HEK293 (cell line): ENCODE measurements at regions not wholly inside any gene's neighbourhood (a gene's known extent, or its start where the extent isn't known, plus 50 kb on each side); places are given as distances from the start of the nearest gene placed in this dataset.

Experiments
- OSR2 ChIP-seq: fragments of 450-650 bp; formaldehyde crosslinking; IDR thresholded peaks from 2 replicates; pipeline ENCODE4 v1.5.1; 2016; ENCODE audit warnings: missing biosample characterization, missing genetic modification characterization
- TCF7L2 ChIP-seq: IDR thresholded peaks from 2 replicates; pipeline ENCODE4 v1.6.1; 2011; ENCODE audit warnings: low read depth, mild to moderate bottlenecking, inconsistent platforms, low read length, moderate library complexity, borderline replicate concordance
- ZNF121 ChIP-seq: fragments of 450-650 bp; formaldehyde crosslinking; IDR thresholded peaks from 2 replicates; pipeline ENCODE4 v1.5.1; 2016; ENCODE audit warnings: missing biosample characterization, missing genetic modification characterization
- ZNF133 ChIP-seq: fragments of 450-650 bp; formaldehyde crosslinking; IDR thresholded peaks from 2 replicates; pipeline ENCODE4 v1.5.1; 2016; ENCODE audit warnings: missing biosample characterization, missing genetic modification characterization
- ZNF274 ChIP-seq, 2 experiments: fragments of 200-500 bp in 1 of 2; fragments of 450-650 bp in 1 of 2; sonication (Bioruptor generic) in 1 of 2; formaldehyde crosslinking in 1 of 2; IDR thresholded peaks; 2 replicates each; pipeline versions ENCODE4 v1.5.1 to v1.6.1; 2014 to 2016; ENCODE audit warnings: borderline replicate concordance in 1 of 2, inconsistent platforms in 1 of 2, low read length in 1 of 2, missing biosample characterization in 1 of 2, missing genetic modification characterization in 1 of 2
- ZNF350 ChIP-seq: fragments of 450-650 bp; formaldehyde crosslinking; IDR thresholded peaks from 2 replicates; pipeline ENCODE4 v1.5.0; 2017; ENCODE audit warnings: missing biosample characterization, mild to moderate bottlenecking, missing genetic modification characterization
- ZNF549 ChIP-seq: fragments of 450-650 bp; IDR thresholded peaks from 2 replicates; pipeline ENCODE4 v1.5.1; 2018; ENCODE audit warnings: missing biosample characterization, missing genetic modification characterization, mild to moderate bottlenecking, inconsistent platforms, moderate library complexity
- ZNF776 ChIP-seq: fragments of 450-650 bp; formaldehyde crosslinking; IDR thresholded peaks from 2 replicates; pipeline ENCODE4 v1.5.0; 2017; ENCODE audit warnings: missing biosample characterization, missing genetic modification characterization, borderline replicate concordance
- ZNF792 ChIP-seq: fragments of 450-650 bp; formaldehyde crosslinking; IDR thresholded peaks from 2 replicates; pipeline ENCODE4 v1.5.1; 2016; ENCODE audit warnings: missing biosample characterization, missing genetic modification characterization
- TF ChIP-seq, protein P1 (sequence below): fragments of 450-650 bp; formaldehyde crosslinking; IDR thresholded peaks from 2 replicates; pipeline ENCODE4 v1.5.1; 2016; ENCODE audit warnings: missing biosample characterization, missing genetic modification characterization
- TF ChIP-seq, protein P2 (sequence below): fragments of 450-650 bp; formaldehyde crosslinking; IDR thresholded peaks from 2 replicates; pipeline ENCODE4 v1.5.1; 2016; ENCODE audit warnings: missing biosample characterization, missing genetic modification characterization
- TF ChIP-seq, protein P3 (sequence below): fragments of 450-650 bp; formaldehyde crosslinking; IDR thresholded peaks from 2 replicates; pipeline ENCODE4 v1.5.1; 2016; ENCODE audit warnings: missing biosample characterization, missing genetic modification characterization
- TF ChIP-seq, protein P4 (sequence below): fragments of 450-650 bp; formaldehyde crosslinking; IDR thresholded peaks from 2 replicates; pipeline ENCODE4 v1.5.1; 2016; ENCODE audit warnings: missing biosample characterization, missing genetic modification characterization

DNA sequence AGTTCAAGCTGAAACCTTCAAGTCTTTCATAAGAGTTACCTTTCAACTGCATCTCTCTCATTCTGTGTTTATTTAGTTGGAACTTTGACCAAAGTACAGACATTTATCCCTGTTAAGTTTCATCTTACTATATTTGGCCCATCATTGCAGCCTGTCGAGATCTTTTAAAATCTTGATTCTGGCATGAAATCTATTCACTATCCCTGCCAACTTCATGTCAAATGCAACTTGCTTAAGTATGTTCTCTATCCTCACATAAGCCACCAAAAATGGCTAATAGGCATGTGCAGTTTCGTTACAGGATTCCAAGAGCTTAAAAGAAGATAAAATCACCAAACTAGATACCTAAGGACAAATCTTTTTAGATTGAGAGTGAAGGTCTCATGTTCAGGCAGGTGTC is 117.5 kb upstream of the KCNQ5 start:
- TF ChIP-seq ZNF350 (tag by site-specific recombination) (no peak), ZNF776 (tag by site-specific recombination) (no peak), ZNF133 (no peak), ZNF274 (IDR thresholded peaks at IDR 0.05; ENCODE audit: low read length) (no peak), ZNF274 (tag by site-specific recombination; IDR thresholded peaks at IDR 0.05; ENCODE audit: borderline replicate concordance) (no peak), OSR2 (tag by site-specific recombination) (no peak), ZNF549 (tag by site-specific recombination) (no peak), ZNF121 (tag by site-specific recombination) (no peak), ZNF792 (tag by site-specific recombination) (no peak), TCF7L2 (no peak)
- TF ChIP-seq, protein P1, sequence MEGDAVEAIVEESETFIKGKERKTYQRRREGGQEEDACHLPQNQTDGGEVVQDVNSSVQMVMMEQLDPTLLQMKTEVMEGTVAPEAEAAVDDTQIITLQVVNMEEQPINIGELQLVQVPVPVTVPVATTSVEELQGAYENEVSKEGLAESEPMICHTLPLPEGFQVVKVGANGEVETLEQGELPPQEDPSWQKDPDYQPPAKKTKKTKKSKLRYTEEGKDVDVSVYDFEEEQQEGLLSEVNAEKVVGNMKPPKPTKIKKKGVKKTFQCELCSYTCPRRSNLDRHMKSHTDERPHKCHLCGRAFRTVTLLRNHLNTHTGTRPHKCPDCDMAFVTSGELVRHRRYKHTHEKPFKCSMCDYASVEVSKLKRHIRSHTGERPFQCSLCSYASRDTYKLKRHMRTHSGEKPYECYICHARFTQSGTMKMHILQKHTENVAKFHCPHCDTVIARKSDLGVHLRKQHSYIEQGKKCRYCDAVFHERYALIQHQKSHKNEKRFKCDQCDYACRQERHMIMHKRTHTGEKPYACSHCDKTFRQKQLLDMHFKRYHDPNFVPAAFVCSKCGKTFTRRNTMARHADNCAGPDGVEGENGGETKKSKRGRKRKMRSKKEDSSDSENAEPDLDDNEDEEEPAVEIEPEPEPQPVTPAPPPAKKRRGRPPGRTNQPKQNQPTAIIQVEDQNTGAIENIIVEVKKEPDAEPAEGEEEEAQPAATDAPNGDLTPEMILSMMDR (tag by site-specific recombination): no peak
- TF ChIP-seq, protein P2, sequence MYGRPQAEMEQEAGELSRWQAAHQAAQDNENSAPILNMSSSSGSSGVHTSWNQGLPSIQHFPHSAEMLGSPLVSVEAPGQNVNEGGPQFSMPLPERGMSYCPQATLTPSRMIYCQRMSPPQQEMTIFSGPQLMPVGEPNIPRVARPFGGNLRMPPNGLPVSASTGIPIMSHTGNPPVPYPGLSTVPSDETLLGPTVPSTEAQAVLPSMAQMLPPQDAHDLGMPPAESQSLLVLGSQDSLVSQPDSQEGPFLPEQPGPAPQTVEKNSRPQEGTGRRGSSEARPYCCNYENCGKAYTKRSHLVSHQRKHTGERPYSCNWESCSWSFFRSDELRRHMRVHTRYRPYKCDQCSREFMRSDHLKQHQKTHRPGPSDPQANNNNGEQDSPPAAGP (tag by site-specific recombination): no peak
- TF ChIP-seq, protein P3, sequence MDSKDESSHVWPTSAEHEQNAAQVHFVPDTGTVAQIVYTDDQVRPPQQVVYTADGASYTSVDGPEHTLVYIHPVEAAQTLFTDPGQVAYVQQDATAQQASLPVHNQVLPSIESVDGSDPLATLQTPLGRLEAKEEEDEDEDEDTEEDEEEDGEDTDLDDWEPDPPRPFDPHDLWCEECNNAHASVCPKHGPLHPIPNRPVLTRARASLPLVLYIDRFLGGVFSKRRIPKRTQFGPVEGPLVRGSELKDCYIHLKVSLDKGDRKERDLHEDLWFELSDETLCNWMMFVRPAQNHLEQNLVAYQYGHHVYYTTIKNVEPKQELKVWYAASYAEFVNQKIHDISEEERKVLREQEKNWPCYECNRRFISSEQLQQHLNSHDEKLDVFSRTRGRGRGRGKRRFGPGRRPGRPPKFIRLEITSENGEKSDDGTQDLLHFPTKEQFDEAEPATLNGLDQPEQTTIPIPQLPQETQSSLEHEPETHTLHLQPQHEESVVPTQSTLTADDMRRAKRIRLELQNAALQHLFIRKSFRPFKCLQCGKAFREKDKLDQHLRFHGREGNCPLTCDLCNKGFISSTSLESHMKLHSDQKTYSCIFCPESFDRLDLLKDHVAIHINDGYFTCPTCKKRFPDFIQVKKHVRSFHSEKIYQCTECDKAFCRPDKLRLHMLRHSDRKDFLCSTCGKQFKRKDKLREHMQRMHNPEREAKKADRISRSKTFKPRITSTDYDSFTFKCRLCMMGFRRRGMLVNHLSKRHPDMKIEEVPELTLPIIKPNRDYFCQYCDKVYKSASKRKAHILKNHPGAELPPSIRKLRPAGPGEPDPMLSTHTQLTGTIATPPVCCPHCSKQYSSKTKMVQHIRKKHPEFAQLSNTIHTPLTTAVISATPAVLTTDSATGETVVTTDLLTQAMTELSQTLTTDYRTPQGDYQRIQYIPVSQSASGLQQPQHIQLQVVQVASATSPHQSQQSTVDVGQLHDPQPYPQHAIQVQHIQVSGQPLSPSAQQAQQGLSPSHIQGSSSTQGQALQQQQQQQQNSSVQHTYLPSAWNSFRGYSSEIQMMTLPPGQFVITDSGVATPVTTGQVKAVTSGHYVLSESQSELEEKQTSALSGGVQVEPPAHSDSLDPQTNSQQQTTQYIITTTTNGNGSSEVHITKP (tag by site-specific recombination): no peak
- TF ChIP-seq, protein P4, sequence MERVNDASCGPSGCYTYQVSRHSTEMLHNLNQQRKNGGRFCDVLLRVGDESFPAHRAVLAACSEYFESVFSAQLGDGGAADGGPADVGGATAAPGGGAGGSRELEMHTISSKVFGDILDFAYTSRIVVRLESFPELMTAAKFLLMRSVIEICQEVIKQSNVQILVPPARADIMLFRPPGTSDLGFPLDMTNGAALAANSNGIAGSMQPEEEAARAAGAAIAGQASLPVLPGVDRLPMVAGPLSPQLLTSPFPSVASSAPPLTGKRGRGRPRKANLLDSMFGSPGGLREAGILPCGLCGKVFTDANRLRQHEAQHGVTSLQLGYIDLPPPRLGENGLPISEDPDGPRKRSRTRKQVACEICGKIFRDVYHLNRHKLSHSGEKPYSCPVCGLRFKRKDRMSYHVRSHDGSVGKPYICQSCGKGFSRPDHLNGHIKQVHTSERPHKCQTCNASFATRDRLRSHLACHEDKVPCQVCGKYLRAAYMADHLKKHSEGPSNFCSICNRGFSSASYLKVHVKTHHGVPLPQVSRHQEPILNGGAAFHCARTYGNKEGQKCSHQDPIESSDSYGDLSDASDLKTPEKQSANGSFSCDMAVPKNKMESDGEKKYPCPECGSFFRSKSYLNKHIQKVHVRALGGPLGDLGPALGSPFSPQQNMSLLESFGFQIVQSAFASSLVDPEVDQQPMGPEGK (tag by site-specific recombination): no peak
